ENCODE measurements at regions not wholly inside any gene's neighbourhood (a gene's known extent, or its start where the extent isn't known, plus 50 kb on each side); places are given as distances from the start of the nearest gene placed in this dataset.

- Histone ChIP-seq H3K79me2 (ENCODE audit: control insufficient read depth, insufficient read depth, low read length) (no peaks in the 10 kb centered on the region), H3K4me3 (replicated peaks in 1 of 3; ENCODE audit: insufficient read depth in 1 of 3, low read depth in 1 of 3, low read length in 3 of 3) (no peak overlapping the region), H3K9ac (replicated peaks; ENCODE audit: extremely low read depth, insufficient read depth, low read length) (no peak overlapping the region), H3K27ac (ENCODE audit: insufficient read depth, low read depth, low read length) (no peak overlapping the region), H4K20me1 (replicated peaks; ENCODE audit: control insufficient read depth, extremely low read depth, insufficient read depth, low read length) (no peaks in the 10 kb centered on the region), H3K9me1 (replicated peaks; ENCODE audit: control insufficient read depth, extremely low read depth, insufficient read depth, low read length) (no peaks in the 10 kb centered on the region), H3K4me1 (ENCODE audit: control insufficient read depth, extremely low read depth, insufficient read depth, low read length) (no peaks in the 10 kb centered on the region), H3K36me3 (ENCODE audit: control insufficient read depth in 2 of 2, extremely low read depth in 1 of 2, insufficient read depth in 2 of 2, low read length in 2 of 2) (no peaks in the 10 kb centered on the region), H3K4me2 (ENCODE audit: insufficient read depth, low read length) (no peak overlapping the region), H2AFZ (ENCODE audit: low read depth, low read length) (no peak overlapping the region), H3K9me3 (replicated peaks; ENCODE audit: control insufficient read depth, insufficient read depth, low read length) (no peaks in the 10 kb centered on the region), H3K27me3 (ENCODE audit: control insufficient read depth in 2 of 2, insufficient read depth in 2 of 2, low read length in 2 of 2) (no peaks in the 10 kb centered on the region)
- ChIA-PET CTCF (no interaction called here), POLR2A (no interaction called here)
- dilution Hi-C loops (cut with MboI; ENCODE audit: extremely low pct_ligation_motif_present, low sequenced_read_pairs) (no loop called here), intact Hi-C loops (cut with micrococcal nuclease) (no loop called here)
- TF ChIP-seq FOS (IDR thresholded peaks at IDR 0.05; ENCODE audit: borderline replicate concordance, insufficient read depth, low read length) (no peak), MYC (IDR thresholded peaks at IDR 0.05; ENCODE audit: low read depth, low read length) (no peak), EZH2 (IDR thresholded peaks at IDR 0.05; ENCODE audit: borderline replicate concordance, low read depth, low read length, severe bottlenecking) (no peak), GATA2 (IDR thresholded peaks at IDR 0.05; ENCODE audit: insufficient read depth, insufficient read length, low read depth, low read length) (no peak), POLR2A (IDR thresholded peaks at IDR 0.05; ENCODE audit: low read depth, low read length) (no peak), JUN (IDR thresholded peaks at IDR 0.05; ENCODE audit: borderline replicate concordance, insufficient read depth, insufficient read length, low read depth) (no peak), POLR2AphosphoS5 (IDR thresholded peaks at IDR 0.05; ENCODE audit: insufficient read depth, low read depth, low read length) (no peak)
- TF ChIP-seq, protein P1, sequence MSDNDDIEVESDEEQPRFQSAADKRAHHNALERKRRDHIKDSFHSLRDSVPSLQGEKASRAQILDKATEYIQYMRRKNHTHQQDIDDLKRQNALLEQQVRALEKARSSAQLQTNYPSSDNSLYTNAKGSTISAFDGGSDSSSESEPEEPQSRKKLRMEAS (IDR thresholded peaks at IDR 0.05; ENCODE audit: insufficient read depth, insufficient read length), result no peak
- TF ChIP-seq, protein P2, sequence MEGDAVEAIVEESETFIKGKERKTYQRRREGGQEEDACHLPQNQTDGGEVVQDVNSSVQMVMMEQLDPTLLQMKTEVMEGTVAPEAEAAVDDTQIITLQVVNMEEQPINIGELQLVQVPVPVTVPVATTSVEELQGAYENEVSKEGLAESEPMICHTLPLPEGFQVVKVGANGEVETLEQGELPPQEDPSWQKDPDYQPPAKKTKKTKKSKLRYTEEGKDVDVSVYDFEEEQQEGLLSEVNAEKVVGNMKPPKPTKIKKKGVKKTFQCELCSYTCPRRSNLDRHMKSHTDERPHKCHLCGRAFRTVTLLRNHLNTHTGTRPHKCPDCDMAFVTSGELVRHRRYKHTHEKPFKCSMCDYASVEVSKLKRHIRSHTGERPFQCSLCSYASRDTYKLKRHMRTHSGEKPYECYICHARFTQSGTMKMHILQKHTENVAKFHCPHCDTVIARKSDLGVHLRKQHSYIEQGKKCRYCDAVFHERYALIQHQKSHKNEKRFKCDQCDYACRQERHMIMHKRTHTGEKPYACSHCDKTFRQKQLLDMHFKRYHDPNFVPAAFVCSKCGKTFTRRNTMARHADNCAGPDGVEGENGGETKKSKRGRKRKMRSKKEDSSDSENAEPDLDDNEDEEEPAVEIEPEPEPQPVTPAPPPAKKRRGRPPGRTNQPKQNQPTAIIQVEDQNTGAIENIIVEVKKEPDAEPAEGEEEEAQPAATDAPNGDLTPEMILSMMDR (IDR thresholded peaks at IDR 0.05; ENCODE audit: extremely low read depth in 1 of 2, insufficient read depth in 1 of 2, low read depth in 1 of 2, low read length in 2 of 2), result no peak
- BruUV-seq (replicated peaks), result no TSS peak
- FAIRE-seq (no peak), DNase-seq (ENCODE audit: low read depth, low spot score) (no peak)
Observed at GRCh38 chr4:138519436-138519835, 277.3 kb upstream of the SLC7A11 start.
